ENCODE measurements at regions not wholly inside any gene's neighbourhood (a gene's known extent, or its start where the extent isn't known, plus 50 kb on each side); places are given as distances from the start of the nearest gene placed in this dataset.

DNA sequence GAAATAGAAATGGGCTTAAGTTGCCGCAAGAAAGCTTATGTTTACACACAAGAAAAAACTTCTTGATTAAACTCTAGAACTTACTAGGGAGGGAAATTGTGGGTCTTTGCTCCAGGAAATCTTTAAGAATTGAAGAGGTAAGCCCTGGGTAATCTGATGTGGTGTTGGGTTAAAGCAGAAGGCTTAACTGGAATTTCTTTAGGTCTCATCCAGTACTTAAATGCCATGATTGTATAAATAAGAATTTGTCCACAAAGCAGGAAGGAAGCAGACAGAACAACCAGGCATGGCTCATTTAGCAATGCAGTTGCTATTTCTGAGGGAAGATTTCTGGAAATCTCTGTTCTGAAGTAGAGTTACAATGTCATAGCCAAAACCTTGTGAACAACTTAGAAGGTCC, 360.4 kb downstream of the KLF5 start:
- DNase-seq, result no peak

DNA sequence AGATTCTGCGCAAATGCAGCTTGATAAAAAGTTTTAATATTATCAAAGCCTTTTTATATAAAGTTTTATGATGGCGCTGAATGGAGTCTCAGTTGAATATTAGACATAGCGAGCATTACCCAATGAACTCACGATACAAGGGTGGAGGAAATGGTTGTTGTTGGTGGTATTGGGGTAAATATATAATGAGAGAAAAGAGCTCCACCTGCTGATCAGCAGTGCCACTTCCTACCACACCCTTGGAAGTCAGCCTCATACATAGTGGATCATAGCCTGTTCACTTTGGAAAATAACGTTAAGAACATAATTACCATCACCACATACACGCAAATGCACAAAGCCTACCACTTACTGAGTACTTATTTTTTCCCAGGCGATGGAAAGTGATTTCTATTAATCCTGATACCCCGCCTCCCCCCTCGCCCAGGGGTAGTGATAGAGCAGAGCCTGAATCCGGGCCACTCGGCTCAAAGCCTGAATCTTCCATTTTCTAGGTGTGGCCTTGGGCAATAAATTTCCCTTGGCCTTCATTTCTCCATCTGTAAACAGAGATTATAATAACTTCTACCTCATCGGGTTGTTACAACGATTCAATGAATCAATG, 358.3 kb downstream of the KLF5 start:
- no peak for DNase-seq

DNA sequence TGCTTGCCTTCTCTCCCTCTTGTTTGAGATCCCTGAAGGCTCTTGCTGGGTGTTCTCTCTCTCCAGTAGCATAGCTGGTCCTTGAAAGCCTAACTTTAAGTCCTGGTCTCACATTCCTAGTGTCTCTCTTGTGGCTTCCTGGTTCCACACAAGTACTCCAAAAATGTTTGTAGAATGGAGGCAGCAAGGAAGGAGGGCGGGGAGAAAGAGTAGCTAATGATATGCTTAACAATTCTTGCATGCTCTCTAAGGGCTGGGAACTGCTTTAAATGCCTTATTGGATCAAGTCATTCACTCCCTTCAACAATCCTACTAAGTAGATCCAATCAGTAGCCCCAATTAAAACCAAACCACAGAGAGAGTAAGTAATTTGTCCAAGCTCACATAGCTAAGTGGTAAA, 357.3 kb downstream of the KLF5 start:
- no peak for DNase-seq

DNA sequence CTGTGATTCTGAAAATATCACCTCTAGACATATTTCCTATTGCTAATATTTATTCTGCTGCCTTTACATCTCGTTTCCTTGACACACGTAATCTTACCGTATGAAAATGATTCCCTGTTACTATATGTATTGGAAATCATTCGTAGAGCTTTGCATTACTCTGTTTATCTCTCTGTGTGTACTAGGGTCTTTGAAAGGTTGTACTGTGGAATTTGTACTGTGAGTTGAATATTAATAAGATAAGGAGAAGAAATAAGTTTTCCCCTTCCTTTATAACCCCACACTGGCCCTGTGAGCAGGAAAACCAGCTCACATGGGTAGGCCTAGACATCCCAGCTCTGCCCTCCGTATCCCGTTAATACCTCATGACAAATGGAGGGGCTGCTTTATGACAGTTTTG, 354.9 kb downstream of the KLF5 start:
- no peak for DNase-seq

DNA sequence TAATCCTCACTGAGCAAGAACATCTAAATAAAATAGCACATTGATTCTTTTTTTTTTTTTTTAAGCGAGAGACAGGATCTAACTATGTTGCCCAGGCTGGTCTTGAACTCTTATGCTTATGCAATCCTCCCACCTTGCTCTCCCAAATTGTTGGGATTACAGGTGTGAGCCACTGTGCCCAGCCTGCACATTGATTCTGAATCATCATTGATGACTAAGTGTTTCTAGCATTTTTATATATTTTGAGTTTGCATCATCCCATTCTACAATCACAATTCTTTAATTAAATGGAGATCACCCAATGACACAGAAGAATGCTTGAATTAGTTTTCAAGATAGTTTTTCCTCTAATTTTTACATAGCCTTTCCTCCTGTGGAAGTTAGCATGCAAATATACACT, 354.1 kb downstream of the KLF5 start:
- DNase-seq, result no peak

DNA sequence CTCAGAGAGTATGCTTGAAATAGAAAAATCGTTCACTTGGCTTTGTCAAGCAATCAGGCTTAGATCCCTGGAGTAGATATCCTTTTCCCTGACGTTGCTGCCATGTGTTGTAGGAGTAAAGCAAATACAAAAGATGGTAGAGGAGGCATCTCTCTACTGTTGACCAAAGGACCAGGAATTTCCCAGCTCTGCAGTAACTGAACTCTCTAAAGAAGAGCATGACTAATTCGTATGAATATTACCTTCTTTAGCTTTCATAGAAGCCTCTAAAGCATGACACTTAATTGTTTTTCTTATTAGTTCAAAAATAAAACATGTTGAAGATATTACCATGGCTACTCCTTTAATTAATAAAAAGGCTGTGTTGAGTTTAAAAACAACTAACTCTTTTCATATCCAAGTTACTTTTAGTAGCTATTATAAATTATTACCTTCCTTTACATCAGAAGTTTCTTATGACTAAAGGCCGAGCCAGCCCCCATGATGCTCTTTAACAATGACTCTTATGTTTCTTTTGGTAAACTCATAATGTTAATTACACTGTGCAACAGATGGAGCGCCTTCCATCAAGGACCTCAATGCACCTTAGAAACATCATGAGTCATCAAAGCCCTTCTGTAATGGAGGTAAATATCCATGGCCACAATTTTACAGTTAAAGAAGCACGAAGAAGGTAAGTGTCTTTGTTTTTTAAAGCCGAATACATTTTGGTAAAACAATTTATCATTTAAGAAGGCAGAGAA, 352.4 kb downstream of the KLF5 start:
- DNase-seq, result no peak

DNA sequence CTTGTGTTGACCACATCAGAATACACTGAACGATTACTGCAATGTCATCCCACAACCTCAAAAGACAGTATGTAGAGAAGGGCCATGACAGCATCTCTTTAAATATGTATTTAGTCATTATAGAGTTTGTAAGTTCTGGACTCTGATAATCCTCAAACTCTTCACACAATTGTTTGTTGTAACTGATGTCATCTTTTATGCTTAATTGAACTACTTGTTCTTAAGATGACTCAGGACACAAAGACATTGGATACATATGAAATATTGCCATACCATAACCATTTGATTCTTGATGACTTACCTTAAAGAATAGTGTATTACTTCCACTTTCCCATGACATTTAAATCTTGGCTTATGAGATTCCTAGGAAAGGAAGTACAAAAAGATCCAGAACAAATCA, 347.6 kb downstream of the KLF5 start:
- no peak for DNase-seq

DNA sequence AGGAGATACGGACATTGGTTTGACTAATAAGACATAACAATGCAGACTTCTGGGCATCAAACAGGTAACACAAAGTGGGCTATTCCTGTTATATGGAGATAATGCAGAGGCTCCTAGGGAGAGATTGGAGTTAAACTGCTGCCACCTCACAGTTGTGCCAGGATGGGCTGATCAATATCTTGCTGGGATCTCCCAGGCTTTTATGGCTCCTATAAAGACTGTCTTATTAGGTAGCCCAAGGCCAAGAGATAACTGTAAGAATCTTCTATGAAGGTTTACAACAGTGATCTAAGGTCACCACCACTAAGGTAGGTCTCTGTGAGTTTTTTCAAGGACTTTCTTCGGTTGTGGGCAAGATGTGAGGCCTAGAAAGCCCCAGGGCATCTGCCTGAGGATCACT, 345.8 kb downstream of the KLF5 start:
- DNase-seq, result no peak

DNA sequence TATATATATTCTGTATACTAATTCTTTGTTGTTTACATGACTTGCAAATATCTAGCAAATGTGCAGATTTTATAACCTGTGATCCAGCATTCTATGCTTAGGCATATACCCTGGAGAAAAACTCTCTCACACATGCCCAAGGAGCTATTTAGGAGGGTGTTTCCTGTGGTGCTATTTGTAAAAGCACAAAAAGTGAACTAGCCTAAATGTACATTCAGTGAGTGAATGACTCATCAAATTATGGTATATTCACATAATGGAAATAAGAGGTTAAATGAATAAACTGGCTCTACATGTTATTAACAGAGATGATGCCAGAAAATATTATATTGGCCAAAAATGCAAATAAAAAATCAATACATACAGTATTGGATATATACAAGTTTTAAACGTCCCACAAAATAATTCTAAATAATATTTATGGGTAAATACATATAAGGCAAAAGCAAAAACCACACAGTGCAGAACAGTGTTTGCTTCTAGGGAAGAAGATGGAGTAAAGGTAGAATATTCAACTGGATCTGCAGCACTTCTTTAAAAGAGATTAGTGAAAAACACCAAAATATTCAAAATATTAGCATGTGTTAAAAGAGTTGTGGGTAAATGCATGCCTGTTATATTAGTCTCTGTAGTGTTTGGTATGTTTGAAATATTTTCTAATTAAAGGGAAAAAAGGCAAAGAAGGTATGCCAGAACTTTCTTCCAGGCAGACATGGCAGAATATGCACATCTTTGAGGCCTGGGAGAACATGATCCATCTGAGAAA, 344.7 kb downstream of the KLF5 start:
- DNase-seq, result no peak

DNA sequence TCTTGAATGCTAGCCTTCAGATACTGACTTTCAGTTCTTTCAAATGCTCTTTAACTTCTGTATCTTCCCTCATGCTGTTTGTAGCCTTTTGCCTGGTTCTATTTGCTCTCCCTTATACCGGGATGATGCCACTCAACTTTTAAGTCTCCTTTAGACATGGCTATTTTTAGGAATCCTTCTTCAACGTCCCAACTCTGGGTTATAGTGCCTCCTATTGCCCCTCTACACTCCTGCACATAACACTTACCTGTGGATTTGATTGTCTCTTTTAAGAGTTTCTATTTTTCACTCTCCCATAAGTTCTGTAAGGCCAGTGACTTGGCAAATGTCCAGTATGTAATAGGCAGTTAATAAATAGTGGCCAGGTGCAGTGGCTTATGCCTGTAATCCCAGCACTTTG, 343.0 kb downstream of the KLF5 start:
- no peak for DNase-seq

DNA sequence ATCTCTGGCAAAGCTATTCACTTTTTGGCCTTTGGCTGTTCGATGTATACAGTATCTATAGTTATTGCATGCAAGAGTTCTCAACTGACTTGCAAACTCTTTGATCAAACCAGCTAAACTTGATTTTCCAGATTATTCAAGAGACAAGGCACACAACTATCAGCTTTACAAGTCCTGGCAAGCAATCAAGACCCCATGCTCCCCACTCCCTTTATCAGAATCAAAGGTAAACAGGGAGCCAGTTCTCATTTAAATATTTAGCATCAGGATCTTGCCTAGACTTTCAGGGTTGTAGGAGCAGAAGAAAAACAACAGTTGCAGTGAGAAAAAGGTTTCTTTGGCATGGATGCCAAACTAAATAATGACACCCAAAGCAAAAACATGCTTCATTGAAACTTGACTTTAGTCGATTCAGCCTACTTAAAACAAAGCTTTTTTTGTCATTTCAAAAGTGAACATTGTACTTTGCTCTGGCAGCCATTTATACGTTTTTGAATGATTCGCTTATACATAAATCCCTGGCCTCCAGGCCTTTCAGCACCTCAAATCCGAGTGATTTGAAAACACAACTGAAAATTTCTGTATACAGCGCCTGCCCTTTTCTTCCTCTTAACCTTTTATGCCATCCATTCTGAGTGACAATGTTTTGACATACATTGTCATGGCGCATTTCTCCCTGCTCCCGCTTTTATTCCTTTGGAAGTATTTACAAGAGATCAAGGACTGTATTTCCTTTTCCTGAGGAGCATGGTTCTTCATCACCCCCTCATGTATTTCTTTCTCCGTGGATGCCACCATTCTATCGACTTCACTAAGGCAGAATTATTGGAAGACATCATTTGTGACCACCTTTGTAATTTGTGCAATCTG, 340.8 kb downstream of the KLF5 start:
- no peak for DNase-seq

DNA sequence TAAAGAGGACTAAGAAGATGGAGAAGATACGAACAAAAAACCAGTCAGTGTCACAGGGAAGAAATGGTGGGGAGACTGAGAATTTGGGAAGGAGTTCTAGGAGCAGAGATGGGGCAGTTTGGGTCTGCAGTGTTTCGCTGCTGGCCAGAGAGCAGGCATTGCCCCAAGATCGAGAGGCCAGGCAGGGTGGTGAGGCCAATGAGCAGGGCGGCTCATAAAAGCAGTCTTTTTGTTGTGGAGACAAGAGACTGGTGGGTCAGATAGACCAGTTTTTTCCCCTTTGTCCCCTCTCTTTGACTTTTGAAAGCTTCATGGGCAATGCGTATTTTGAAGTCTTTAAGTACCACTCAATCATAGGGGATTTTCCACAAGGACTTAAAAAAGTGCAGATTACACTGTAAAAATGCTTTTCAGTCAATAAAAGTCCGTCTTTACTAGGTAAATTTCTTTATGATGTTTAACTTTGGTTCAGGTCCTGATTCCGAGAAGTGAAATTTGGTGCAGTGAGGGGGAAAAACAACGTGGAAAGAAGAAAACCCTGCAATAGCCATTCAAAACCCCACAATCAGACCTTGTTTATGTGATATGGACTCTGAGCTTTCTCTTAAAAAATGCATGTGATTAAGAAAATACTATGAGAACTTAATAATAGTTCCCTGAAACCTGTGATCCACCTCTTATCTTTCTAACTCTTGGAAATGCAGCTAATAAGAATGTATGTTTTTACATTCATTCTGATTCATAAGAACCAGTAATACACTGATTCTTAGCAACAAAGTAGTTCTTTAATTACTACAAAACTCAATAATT, 338.9 kb downstream of the KLF5 start:
- DNase-seq, result no peak

DNA sequence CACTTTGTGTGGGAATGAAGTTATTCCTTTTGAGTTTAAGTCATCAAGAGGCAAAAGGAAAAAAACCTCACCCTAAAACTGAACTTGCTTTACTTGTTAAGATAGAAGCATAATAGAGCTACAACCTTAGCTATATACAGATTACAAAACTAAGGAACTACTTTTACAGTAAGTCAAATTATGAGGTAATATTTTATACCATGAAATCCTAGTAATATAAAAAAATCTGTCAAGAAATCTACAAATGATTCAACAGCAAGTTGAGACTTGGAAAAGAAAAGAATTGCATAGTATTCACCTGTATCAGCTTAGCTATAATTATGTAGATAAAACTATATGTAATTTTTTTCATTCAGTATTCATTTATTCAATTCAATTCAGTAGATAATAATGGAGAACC, 335.3 kb downstream of the KLF5 start:
- no peak for DNase-seq

DNA sequence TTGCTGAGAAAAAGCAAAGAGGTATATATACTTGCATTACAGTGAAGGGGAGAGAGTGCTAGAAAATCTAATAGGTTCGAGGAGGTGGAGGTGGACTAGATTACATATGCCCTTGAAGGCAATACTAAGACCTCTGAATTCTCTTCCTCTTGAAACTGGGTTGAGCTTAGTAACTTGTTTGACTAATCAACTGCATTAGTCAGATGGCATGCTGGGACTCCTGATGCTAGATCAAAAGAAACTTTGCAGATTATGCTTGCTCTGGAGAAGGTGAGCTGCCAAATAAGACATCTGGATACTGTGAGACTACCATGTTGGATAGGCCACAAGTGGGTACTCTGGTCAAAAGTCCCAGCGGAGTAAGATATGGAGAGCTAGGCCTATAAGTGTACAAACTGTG, 331.3 kb downstream of the KLF5 start:
- no peak for DNase-seq

DNA sequence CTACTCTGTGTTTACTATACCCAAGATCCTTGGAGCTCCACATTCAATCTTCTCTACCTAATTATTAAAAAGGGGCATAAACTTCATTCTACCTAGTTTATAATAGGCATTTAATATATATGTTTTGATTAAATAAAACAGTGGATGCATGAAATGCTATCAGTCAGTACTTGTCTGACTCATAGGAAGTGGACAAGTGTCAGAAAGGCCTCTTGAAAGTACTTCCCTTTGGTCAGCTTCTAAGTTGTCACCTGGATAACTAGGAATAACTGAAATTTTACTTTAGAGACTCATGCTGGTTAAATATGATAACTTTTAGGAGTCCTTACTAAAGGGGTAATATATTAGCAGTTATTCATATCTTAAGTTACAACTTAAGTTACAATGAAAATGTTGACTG, 329.8 kb downstream of the KLF5 start:
- no peak for DNase-seq

DNA sequence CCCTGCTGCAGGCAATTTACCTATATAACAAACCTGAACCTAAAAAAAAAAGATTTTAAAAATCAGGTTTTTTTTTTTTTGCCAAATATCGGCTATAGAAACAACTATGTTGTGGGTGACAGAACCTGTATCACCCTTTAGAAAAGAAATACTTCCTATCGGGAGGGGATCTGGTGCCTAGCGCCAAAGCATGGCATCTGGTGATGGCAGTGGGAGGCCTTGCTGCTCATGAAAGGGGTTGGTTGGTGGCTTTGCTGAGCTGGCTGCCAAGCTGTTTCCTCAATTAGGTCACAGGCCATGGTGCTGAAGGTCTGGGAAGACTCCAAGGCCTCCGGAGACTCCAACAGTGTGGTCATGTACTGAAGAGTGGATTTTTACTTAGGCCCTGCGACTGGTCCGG, 328.5 kb downstream of the KLF5 start:
- DNase-seq, result no peak

DNA sequence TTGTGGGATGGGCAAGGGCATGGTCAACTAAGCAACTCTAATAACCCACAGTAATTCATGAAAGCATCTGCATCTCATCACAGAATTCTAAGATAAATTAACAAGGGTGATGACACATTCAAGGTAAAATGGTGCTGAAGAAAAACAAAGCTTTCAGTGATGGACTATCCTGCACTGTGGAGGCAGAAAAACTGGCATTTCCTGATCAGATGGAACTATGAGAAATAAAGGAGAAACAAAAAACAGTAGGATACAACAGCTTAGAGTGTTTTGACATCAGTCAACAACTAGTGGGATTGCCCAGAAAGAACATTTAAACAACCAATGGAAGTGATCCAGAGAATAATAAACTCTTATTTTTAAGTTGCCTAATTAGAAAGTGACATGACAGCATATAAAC, 327.0 kb downstream of the KLF5 start:
- no peak for DNase-seq

DNA sequence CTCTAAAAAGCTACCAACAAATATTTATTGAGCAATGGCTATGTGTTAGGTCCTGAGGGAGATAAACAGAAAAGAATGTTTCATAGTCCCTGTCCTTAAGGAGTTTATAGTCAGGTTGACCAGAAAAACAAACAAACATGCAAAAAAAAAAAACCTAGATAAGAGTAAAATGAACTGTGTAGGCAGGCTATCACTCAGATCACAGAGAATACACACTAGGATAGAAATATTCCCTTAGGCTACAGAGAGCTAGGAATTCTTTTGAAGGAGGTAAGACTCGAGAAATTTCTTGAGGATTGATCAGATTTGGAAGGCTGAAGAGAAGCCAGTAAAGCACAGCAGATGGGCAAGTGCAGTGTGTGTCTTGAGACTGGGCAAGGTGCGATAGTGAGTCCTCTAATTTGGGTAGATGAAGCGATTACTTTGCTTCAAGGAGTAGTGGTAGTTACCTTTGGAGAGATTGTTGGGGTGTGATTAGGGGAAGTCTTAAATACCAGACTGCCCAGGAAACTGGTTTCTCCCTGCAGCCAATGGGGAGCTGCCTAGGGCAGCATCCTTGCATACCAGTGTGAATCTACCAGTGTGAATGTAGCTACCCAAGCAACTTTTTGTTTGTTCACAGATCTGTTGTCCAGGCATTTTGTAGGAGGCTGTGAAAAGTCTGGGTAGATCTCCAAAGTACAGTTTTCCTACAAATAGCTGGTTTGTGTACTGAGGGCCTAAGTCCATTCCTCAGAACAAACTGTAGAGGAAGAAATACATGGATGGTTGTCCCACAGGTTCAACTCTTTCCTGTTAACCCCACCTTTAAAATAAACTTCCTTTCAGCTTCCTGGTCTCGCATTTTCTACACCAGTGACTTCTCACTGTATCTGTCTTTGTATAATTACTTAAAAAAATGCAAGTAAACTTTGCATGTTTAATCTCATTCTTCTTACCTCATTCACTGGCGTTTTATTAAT, 314.1 kb downstream of the KLF5 start:
- no peak for DNase-seq

DNA sequence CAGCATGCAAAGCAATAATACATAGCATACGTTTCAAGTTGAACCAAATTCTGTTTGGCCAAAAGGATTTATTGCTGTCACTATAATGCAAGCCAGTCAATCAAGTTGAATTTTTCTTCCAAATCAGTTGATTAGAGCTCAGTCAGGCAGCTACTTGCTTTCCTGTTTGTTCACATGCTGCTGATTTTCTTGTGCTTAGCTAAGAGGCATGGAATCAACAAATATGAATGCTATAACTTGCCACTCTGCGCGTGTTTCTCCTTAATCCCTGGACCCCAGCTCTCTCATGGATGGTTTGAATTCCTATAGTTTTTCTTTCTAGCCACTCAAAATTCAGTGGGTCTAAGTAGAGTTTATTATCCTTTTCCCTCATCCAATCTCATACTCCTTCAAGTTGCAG, 311.3 kb downstream of the KLF5 start:
- DNase-seq, result no peak

DNA sequence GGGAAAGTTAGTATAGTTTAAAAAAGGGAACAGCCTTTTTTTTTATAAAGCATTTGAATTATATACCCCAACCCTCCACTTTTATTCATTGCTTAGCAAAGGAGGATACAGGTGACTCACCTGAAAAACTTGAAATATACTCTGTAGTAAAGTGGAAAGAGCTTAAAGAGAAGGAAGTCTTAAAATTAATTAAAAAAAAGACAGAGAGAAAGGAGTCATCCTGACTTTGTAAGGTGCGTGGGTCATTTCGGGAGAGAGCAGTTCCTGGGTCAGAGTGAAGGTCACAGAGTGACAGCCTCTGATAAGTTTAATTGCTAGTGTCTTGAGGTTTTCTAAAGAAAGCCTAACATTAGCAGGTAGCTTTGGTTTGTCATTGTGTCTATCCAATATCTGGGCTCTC, 310.3 kb downstream of the KLF5 start:
- DNase-seq, result no peak

DNA sequence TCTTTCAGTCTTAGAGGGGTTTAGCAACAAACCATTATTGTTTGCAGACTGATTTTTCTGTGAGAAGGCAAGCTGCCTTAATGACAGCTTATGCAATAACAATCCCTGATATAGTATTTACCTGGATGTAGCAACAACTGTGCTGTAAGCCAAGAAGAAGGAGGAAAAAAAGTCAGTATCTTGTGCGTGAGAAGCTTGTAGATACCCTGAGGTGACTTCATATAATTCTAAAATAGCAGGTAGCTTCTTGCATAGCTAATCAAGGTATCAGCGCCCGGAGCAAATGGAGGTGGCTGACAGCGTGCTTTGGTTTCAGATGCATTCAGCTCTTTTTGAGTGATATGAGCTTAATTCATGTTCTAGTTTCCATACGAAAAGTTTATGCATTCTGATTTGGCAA, 309.8 kb downstream of the KLF5 start:
- no peak for DNase-seq
